Ovary (tissue), 3 donors: ENCODE measurements at regions not wholly inside any gene's neighbourhood (a gene's known extent, or its start where the extent isn't known, plus 50 kb on each side); places are given as distances from the start of the nearest gene placed in this dataset.

Experiments used
- CTCF ChIP-seq, 3 donors: fragments of 450-650 bp in 2 of 3; fragments of 200-600 bp in 1 of 3; IDR thresholded peaks; one replicate each; pipeline versions ENCODE4 v1.5.1 to v1.8.0; 2016 to 2022; ENCODE audit warnings: antibody characterized with exemption in 3 of 3, mild to moderate bottlenecking in 1 of 3
- POLR2A ChIP-seq: fragments of 450-650 bp; IDR thresholded peaks from one replicate; pipeline ENCODE4 v1.6.1; 2017; ENCODE audit warnings: antibody characterized with exemption, mild to moderate bottlenecking, moderate library complexity
- donor health status: DM: no; HTN: no; CAD: no.

GRCh38 chr16:47987136-47987535, 168.7 kb downstream of the ABCC12 start:
- TF ChIP-seq CTCF (IDR thresholded peaks at IDR 0.05), result no peak
- TF ChIP-seq POLR2A, result no peak
